ENCODE measurements at regions not wholly inside any gene's neighbourhood (a gene's known extent, or its start where the extent isn't known, plus 50 kb on each side); places are given as distances from the start of the nearest gene placed in this dataset.

- no peak overlapping the region for H3K27ac Mint-ChIP-seq
- H3K4me3 Mint-ChIP-seq = no peak overlapping the region
- H3K36me3 Mint-ChIP-seq = no peaks in the 10 kb centered on the region
- no peaks in the 10 kb centered on the region for H3K4me1 Mint-ChIP-seq
- peaks cover 1 to 4% (median 4%) of the 10 kb centered on the region in 3 donors for H3K27me3 Mint-ChIP-seq (ENCODE audit: low read depth in 3 of 3)
- no peak for DNase-seq
- H3K9me3 Mint-ChIP-seq = no peaks in the 10 kb centered on the region
Observed at GRCh38 chr5:155914766-155915165, 412.2 kb upstream of the SGCD start.

DNA sequence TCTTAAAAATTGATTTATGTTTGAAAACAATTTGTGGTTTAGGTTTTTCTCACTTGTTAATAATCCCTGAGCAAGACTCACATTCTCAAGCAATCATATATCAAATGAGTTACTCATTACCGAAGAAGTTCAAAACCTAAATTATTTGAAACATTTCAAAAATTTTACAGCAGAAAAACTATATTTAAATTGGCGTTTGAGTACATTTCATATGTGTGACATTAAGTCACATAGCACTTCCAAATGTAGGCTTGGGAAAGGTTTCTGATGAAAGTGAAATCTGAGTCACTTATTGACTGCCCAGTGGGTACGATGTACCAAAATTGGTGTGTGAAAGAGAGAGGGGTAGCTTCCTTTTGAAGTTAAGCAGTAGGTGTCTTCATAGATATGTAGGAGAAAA, 411.4 kb upstream of the SGCD start:
- DNase-seq = no peak
- Mint-ChIP-seq H3K4me1 (no peaks in the 10 kb centered on the region), H3K9me3 (no peaks in the 10 kb centered on the region), H3K36me3 (no peaks in the 10 kb centered on the region), H3K4me3 (no peak overlapping the region), H3K27ac (no peak overlapping the region), H3K27me3 (ENCODE audit: low read depth in 3 of 3) (peaks cover 1 to 4% (median 4%) of the 10 kb centered on the region in 3 donors)

GRCh38 chr5:155919126-155919525, 407.8 kb upstream of the SGCD start:
- no peaks in the 10 kb centered on the region for H3K36me3 Mint-ChIP-seq
- no peak for DNase-seq
- no peak overlapping the region for H3K4me3 Mint-ChIP-seq
- H3K27ac Mint-ChIP-seq = no peak overlapping the region
- H3K9me3 Mint-ChIP-seq = no peaks in the 10 kb centered on the region
- H3K4me1 Mint-ChIP-seq = no peaks in the 10 kb centered on the region
- H3K27me3 Mint-ChIP-seq (ENCODE audit: low read depth in 3 of 3) = peaks cover 1 to 3% (median 2%) of the 10 kb centered on the region in 3 donors

DNA sequence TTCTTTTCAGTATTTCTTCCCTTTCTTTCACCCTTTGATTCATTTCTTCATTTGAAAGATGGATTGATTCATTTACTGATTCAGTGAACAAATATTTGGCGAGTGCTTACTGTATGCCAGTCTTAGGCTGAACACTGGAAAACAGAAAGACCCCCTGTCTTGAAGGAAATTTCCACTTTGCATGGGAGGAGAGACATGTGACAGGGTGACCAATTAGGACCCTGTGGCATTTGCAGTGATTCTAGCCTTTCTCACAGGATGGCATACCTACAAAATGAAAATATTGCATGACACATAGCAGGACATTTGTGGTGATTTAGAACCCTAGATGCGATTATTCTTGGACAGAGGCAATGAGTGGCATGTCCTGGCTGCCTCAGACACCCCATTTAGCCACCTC, 407.2 kb upstream of the SGCD start:
- Mint-ChIP-seq H3K27ac (no peak overlapping the region), H3K4me1 (no peaks in the 10 kb centered on the region), H3K4me3 (no peak overlapping the region), H3K27me3 (ENCODE audit: low read depth in 3 of 3) (peaks cover 1 to 3% (median 2%) of the 10 kb centered on the region in 3 donors), H3K36me3 (no peaks in the 10 kb centered on the region), H3K9me3 (no peaks in the 10 kb centered on the region)
- no peak for DNase-seq

DNA sequence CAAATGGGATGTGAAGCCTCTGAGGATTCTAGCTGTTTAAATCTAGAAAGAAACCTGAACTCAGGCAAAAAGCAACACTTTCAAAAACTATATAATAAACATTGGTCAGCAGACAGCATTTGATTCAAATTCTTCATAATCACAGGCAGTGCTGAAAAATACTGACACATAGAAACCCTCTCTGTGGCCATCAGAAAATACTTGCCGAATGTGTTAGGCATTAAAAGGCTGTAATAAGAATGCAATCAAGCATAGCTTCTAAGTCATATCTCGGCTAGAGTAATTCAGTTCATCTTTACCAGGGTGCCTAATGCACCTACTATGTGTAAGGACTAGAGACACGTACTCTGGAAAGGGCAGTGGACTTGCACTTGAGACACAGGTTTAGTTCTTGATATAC, 405.3 kb upstream of the SGCD start:
- H3K4me1 Mint-ChIP-seq = no peaks in the 10 kb centered on the region
- H3K4me3 Mint-ChIP-seq = no peak overlapping the region
- no peaks in the 10 kb centered on the region for H3K9me3 Mint-ChIP-seq

DNA sequence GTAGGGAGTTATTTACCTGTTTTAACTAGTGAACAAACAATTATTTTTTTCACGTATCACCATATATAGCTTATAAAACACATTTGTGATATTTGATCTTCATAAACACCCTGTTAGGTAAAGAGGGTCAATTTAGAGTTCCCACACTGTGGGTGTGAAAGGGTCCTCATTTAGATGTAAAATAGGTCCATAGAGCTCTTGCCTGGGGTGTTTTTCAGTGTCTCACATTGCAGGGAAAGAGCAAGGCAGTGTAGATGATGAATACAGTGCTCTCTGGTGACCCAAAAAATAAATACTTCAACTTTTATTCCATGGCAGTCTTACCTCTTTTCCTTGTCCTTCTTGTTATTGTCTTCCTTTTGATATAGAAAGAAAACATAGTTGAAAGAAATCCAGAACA, 403.2 kb upstream of the SGCD start:
- H3K27me3 Mint-ChIP-seq (ENCODE audit: low read depth in 3 of 3) = peaks cover 2 to 5% (median 3%) of the 10 kb centered on the region in 3 donors
- no peak overlapping the region for H3K27ac Mint-ChIP-seq
- no peak for DNase-seq
- no peak overlapping the region for H3K4me3 Mint-ChIP-seq
- no peaks in the 10 kb centered on the region for H3K9me3 Mint-ChIP-seq
- no peaks in the 10 kb centered on the region for H3K4me1 Mint-ChIP-seq
- no peaks in the 10 kb centered on the region for H3K36me3 Mint-ChIP-seq

More for the DNA sequence above, 405.3 kb upstream of the SGCD start:
- no peaks in the 10 kb centered on the region for H3K36me3 Mint-ChIP-seq
- H3K27ac Mint-ChIP-seq = no peak overlapping the region
- DNase-seq = no peak
- H3K27me3 Mint-ChIP-seq (ENCODE audit: low read depth in 3 of 3) = peaks cover 0 to 3% (median 2%) of the 10 kb centered on the region in 3 donors

DNA sequence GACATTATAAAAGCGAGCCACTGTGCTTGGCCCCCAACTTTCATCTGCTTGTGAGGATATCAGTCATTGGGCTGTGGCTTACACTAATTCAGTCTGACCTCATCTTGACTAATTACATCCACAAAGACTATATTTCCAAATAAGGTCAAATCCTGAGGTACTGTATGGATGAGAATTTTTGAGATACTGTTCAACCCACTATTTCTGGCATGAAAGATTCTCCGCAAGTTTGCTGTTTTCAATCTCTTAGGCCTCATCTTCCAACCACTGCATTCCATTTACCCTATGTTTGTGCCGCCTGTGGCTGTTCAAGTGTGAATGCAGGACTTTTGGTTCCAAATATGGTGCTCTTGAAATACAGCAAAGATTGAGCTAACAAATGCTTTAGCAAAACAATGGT, 400.9 kb upstream of the SGCD start:
- H3K9me3 Mint-ChIP-seq = peaks cover 0 to 2% (median 0%) of the 10 kb centered on the region in 6 donors
- peaks cover 2 to 5% (median 3%) of the 10 kb centered on the region in 3 donors for H3K27me3 Mint-ChIP-seq (ENCODE audit: low read depth in 3 of 3)
- no peak overlapping the region for H3K4me3 Mint-ChIP-seq
- H3K27ac Mint-ChIP-seq = no peak overlapping the region
- no peak for DNase-seq
- H3K36me3 Mint-ChIP-seq = no peaks in the 10 kb centered on the region
- H3K4me1 Mint-ChIP-seq = no peaks in the 10 kb centered on the region

GRCh38 chr5:155926766-155927165, 400.2 kb upstream of the SGCD start:
- H3K27me3 Mint-ChIP-seq (ENCODE audit: low read depth in 3 of 3) = peaks cover 0 to 5% (median 2%) of the 10 kb centered on the region in 3 donors
- DNase-seq = no peak
- peaks cover 0 to 2% (median 0%) of the 10 kb centered on the region in 6 donors for H3K9me3 Mint-ChIP-seq
- no peak overlapping the region for H3K4me3 Mint-ChIP-seq
- H3K4me1 Mint-ChIP-seq = no peaks in the 10 kb centered on the region
- no peak overlapping the region for H3K27ac Mint-ChIP-seq
- no peaks in the 10 kb centered on the region for H3K36me3 Mint-ChIP-seq

- no peaks in the 10 kb centered on the region for H3K36me3 Mint-ChIP-seq
- H3K27ac Mint-ChIP-seq = no peak overlapping the region
- peaks cover 0 to 2% (median 0%) of the 10 kb centered on the region in 6 donors for H3K9me3 Mint-ChIP-seq
- no peaks in the 10 kb centered on the region for H3K4me1 Mint-ChIP-seq
- H3K4me3 Mint-ChIP-seq = no peak overlapping the region
- DNase-seq = no peak
- H3K27me3 Mint-ChIP-seq (ENCODE audit: low read depth in 3 of 3) = peaks cover 0 to 5% (median under 1%) of the 10 kb centered on the region in 3 donors
Observed at GRCh38 chr5:155929112-155929511, 397.9 kb upstream of the SGCD start.

DNA sequence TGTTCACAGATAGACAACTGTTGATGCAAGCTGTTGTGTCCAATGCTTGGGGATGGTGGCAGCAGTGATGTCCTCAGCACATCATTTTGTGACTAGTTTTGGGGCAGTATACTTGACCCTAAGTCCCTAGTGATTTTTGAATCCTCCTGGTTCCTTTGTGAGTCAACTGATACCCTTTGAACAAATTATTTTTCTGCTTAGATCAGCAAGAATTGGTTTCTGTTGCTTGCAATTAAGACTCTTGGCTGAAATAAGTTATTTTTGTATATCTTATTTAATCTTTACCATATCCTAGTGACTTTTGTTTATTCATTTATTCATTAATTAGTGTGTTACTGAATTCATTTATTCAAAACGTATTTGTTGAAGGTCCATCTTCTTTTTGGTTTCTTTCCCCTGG, 392.0 kb upstream of the SGCD start:
- H3K9me3 Mint-ChIP-seq = no peaks in the 10 kb centered on the region
- no peak for DNase-seq
- H3K27ac Mint-ChIP-seq = no peak overlapping the region

DNA sequence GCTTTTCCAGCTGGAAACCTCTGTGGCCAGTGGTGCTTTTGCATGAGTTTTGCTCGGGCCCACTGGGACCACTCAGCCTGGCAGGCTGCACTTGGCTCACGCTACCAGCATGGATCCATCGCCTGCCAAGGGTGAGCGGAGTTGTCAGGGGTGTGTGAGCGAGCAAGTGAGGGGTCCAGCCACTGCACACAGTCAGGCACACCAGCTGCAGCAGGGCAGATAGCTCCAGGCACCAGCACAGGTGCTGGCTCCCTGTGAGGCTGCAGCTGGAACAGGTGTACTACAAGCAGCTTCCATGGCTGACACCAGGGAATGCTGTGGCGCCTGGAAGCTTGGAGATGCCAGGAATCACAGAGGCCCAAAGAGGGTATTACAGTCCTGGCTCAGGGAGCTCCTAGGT, 391.2 kb upstream of the SGCD start:
- H3K27me3 Mint-ChIP-seq (ENCODE audit: low read depth in 3 of 3) = peaks cover 0 to 2% (median 2%) of the 10 kb centered on the region in 3 donors
- H3K27ac Mint-ChIP-seq = no peak overlapping the region
- no peak overlapping the region for H3K4me3 Mint-ChIP-seq
- no peaks in the 10 kb centered on the region for H3K36me3 Mint-ChIP-seq
- DNase-seq = no peak
- H3K4me1 Mint-ChIP-seq = no peaks in the 10 kb centered on the region
- no peaks in the 10 kb centered on the region for H3K9me3 Mint-ChIP-seq

More for the DNA sequence above, 392.0 kb upstream of the SGCD start:
- no peaks in the 10 kb centered on the region for H3K4me1 Mint-ChIP-seq
- peaks cover 0 to 2% (median under 1%) of the 10 kb centered on the region in 3 donors for H3K27me3 Mint-ChIP-seq (ENCODE audit: low read depth in 3 of 3)
- H3K36me3 Mint-ChIP-seq = no peaks in the 10 kb centered on the region
- H3K4me3 Mint-ChIP-seq = no peak overlapping the region

- Mint-ChIP-seq H3K4me3 (no peak overlapping the region), H3K4me1 (no peaks in the 10 kb centered on the region), H3K36me3 (no peaks in the 10 kb centered on the region), H3K27ac (no peak overlapping the region), H3K9me3 (no peaks in the 10 kb centered on the region), H3K27me3 (ENCODE audit: low read depth in 3 of 3) (peaks cover 0 to 2% (median 2%) of the 10 kb centered on the region in 3 donors)
- no peak for DNase-seq
Observed at GRCh38 chr5:155936520-155937406, 390.2 kb upstream of the SGCD start.

GRCh38 chr5:155938051-155938450, 388.9 kb upstream of the SGCD start:
- H3K9me3 Mint-ChIP-seq = no peaks in the 10 kb centered on the region
- no peaks in the 10 kb centered on the region for H3K36me3 Mint-ChIP-seq
- no peak overlapping the region for H3K4me3 Mint-ChIP-seq
- peaks cover 0 to 2% (median 2%) of the 10 kb centered on the region in 3 donors for H3K27me3 Mint-ChIP-seq (ENCODE audit: low read depth in 3 of 3)
- H3K27ac Mint-ChIP-seq = no peak overlapping the region
- no peaks in the 10 kb centered on the region for H3K4me1 Mint-ChIP-seq
- no peak for DNase-seq

DNA sequence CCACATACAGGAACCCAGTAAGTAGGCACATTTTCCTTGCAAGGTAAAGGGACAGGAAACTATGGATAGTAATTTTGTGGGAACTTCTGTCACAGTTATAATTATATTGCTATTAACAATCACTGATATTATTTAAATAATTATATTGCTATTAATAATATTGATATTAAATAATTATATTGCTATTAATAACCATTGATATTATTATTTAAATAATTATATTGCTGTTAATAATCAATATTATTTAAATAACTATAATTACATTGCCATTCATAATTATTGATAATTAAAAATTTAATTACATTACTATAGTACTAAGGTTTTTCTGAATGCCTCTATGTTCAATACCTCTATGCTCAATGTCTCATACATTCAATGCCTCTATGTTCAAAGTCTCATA, 385.6 kb upstream of the SGCD start:
- H3K36me3 Mint-ChIP-seq = no peaks in the 10 kb centered on the region
- no peaks in the 10 kb centered on the region for H3K9me3 Mint-ChIP-seq
- H3K4me1 Mint-ChIP-seq = peaks cover 0 to 2% of the 10 kb centered on the region in 2 donors
- no peak overlapping the region for H3K27ac Mint-ChIP-seq
- no peak for DNase-seq
- H3K4me3 Mint-ChIP-seq = no peak overlapping the region
- H3K27me3 Mint-ChIP-seq (ENCODE audit: low read depth in 3 of 3) = peaks cover 2 to 4% (median 2%) of the 10 kb centered on the region in 3 donors
